Endodermal cell (in vitro differentiated cells): ENCODE measurements at regions not wholly inside any gene's neighbourhood (a gene's known extent, or its start where the extent isn't known, plus 50 kb on each side); places are given as distances from the start of the nearest gene placed in this dataset.

Experiments used
- DNase-seq: peaks from one replicate; pipeline ENCODE4 v3.0.0-alpha.2; 2017
- H3K27ac ChIP-seq: 2 replicates; pipeline ENCODE4 v1.5.1; 2013; ENCODE audit warnings: mild to moderate bottlenecking, low read depth, low read length, moderate library complexity
- H3K27me3 ChIP-seq: 2 replicates; pipeline ENCODE4 v1.6.1; 2013; ENCODE audit warnings: mild to moderate bottlenecking, low read length, moderate library complexity; ENCODE audit not compliant: insufficient read depth, control insufficient read depth, poor library complexity, severe bottlenecking
- H3K36me3 ChIP-seq: 2 replicates; pipeline ENCODE4 v1.7.0; 2013; ENCODE audit warnings: mild to moderate bottlenecking, low read length, moderate library complexity; ENCODE audit not compliant: control insufficient read depth, insufficient read depth
- H3K4me1 ChIP-seq: one replicate; pipeline ENCODE4 v1.7.0; 2013; ENCODE audit warnings: low read length; ENCODE audit not compliant: control insufficient read depth, insufficient read depth
- H3K4me3 ChIP-seq: 2 replicates; pipeline ENCODE4 v1.5.1; 2013; ENCODE audit warnings: mild to moderate bottlenecking, low read length, moderate library complexity
- H3K9ac ChIP-seq: 2 replicates; pipeline ENCODE4 v1.6.1; 2013; ENCODE audit warnings: mild to moderate bottlenecking, low read length, moderate library complexity; ENCODE audit not compliant: poor library complexity, severe bottlenecking; ENCODE audit errors: extremely low read depth
- H3K9me3 ChIP-seq: 2 replicates; pipeline ENCODE4 v1.6.1; 2013; ENCODE audit warnings: mild to moderate bottlenecking, low read length, moderate library complexity; ENCODE audit not compliant: control insufficient read depth
- H3K27ac Mint-ChIP-seq: 2 replicates; pipeline ENCODE4 v1.8.0; 2020; ENCODE audit warnings: mixed read lengths
- H3K27me3 Mint-ChIP-seq: 2 replicates; pipeline ENCODE4 v1.8.0; 2021; ENCODE audit warnings: mild to moderate bottlenecking, mixed read lengths; ENCODE audit not compliant: insufficient read depth
- H3K36me3 Mint-ChIP-seq: 2 replicates; pipeline ENCODE4 v1.8.0; 2020; ENCODE audit warnings: low read depth, mixed read lengths
- H3K4me1 Mint-ChIP-seq: 2 replicates; pipeline ENCODE4 v1.8.0; 2020; ENCODE audit warnings: mixed read lengths
- H3K4me3 Mint-ChIP-seq: 2 replicates; pipeline ENCODE4 v1.8.0; 2020; ENCODE audit warnings: mild to moderate bottlenecking, moderate library complexity, mixed read lengths
- H3K9me3 Mint-ChIP-seq: 2 replicates; pipeline ENCODE4 v1.8.0; 2020; ENCODE audit warnings: mild to moderate bottlenecking, mixed read lengths
- WGBS, 2 experiments: methylation state at CpG; one replicate each; pipeline versions ENCODE4 v1.1.5 to v1.1.7; 2013; ENCODE audit warnings: missing lambda C conversion rate in 2 of 2, mixed read lengths in 1 of 2; ENCODE audit not compliant: insufficient coverage in 1 of 2, insufficient read length in 1 of 2; 5-methylcytosine and 5-hydroxymethylcytosine counted together
- TF ChIP-seq, protein P1 (sequence below): fragments of 200-600 bp; sonication (generic); conservative IDR thresholded peaks from 2 replicates; pipeline ENCODE4 v1.5.0; 2021; ENCODE audit warnings: antibody characterized with exemption, mild to moderate bottlenecking

GRCh38 chr15:97194750-97195149 lies 765.8 kb upstream of the ARRDC4 start:
- Histone ChIP-seq H3K27ac (no peak overlapping the region), H3K4me1 (no peaks in the 10 kb centered on the region), H3K27me3 (no peaks in the 10 kb centered on the region), H3K9ac (no peak overlapping the region), H3K36me3 (no peaks in the 10 kb centered on the region), H3K4me3 (no peak overlapping the region), H3K9me3 (no peaks in the 10 kb centered on the region)
- H3K36me3 Mint-ChIP-seq = no peaks in the 10 kb centered on the region
- no peaks in the 10 kb centered on the region for H3K27me3 Mint-ChIP-seq
- DNase-seq = no peak
- H3K4me1 Mint-ChIP-seq = peaks cover 6% of the 10 kb centered on the region
- H3K4me3 Mint-ChIP-seq = no peak overlapping the region
- no peaks in the 10 kb centered on the region for H3K9me3 Mint-ChIP-seq
- H3K27ac Mint-ChIP-seq = no peak overlapping the region
- no CpG with 5 or more reads among the region's 1 CpG for WGBS, 2 experiments
- TF ChIP-seq, protein P1, sequence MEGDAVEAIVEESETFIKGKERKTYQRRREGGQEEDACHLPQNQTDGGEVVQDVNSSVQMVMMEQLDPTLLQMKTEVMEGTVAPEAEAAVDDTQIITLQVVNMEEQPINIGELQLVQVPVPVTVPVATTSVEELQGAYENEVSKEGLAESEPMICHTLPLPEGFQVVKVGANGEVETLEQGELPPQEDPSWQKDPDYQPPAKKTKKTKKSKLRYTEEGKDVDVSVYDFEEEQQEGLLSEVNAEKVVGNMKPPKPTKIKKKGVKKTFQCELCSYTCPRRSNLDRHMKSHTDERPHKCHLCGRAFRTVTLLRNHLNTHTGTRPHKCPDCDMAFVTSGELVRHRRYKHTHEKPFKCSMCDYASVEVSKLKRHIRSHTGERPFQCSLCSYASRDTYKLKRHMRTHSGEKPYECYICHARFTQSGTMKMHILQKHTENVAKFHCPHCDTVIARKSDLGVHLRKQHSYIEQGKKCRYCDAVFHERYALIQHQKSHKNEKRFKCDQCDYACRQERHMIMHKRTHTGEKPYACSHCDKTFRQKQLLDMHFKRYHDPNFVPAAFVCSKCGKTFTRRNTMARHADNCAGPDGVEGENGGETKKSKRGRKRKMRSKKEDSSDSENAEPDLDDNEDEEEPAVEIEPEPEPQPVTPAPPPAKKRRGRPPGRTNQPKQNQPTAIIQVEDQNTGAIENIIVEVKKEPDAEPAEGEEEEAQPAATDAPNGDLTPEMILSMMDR = no peak

DNA sequence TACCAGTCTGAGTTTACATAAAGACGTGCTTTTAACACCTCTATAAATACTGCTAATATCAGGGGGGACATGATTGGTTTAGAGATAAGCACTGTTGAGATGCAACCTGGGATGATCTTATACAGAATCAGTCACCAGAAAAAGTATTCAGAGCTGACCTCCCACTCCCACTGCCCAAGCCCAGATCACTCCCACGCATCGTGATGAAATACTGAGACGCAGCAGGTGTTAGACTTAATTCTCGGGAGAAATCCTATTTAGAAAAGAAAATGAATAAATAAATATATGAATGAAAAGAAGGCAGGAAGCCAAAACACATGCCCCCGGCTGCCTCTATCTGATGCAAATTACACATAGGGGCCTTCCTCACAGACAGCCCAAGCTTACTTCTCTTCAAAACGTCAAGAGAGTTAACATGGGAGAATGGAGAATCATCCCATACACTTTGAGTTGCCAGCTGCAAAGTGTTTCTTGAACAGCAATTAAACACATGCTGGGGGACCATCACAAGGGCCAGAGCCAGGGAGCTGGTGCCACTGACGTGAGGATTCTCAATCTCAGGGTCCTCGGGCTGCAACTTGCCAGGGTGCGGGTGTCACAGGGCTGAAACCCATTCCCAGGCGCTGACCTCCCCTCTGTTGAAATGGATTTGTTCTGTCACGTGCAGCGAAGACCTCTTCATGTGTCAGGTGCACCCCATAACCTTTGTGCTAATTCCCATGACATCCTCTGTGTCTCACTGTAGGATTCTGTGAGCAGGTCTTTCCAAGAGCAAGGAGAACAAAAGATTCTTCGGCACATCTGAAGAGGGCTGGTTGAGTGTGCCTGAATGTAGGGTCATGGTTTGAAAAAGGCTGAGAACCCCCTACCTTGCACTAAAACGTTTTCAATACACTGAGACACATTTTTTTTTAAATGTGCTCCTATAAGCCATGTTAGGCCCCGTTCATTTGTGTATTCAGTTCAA lies 764.2 kb upstream of the ARRDC4 start:
- H3K9me3 ChIP-seq = no peaks in the 10 kb centered on the region
- Mint-ChIP-seq H3K27ac (no peak overlapping the region), H3K4me3 (no peak overlapping the region), H3K9me3 (no peaks in the 10 kb centered on the region), H3K27me3 (no peaks in the 10 kb centered on the region), H3K36me3 (no peaks in the 10 kb centered on the region), H3K4me1 (peaks cover 6% of the 10 kb centered on the region)
- peak overlapping the region; percentile 77 for H3K27ac ChIP-seq
- H3K4me1 ChIP-seq = no peaks in the 10 kb centered on the region
- no peak overlapping the region for H3K4me3 ChIP-seq
- H3K9ac ChIP-seq = no peak overlapping the region
- TF ChIP-seq, protein P1 = no peak
- WGBS, 2 experiments = 72 to 94% methylated on average over 7 to 15 of the region's 16 CpGs
- H3K27me3 ChIP-seq = no peaks in the 10 kb centered on the region
- H3K36me3 ChIP-seq = no peaks in the 10 kb centered on the region
- DNase-seq = peak; percentile 49

GRCh38 chr15:97199393-97200051 lies 761.0 kb upstream of the ARRDC4 start:
- H3K4me3 Mint-ChIP-seq = no peak overlapping the region
- Histone ChIP-seq H3K4me1 (no peaks in the 10 kb centered on the region), H3K4me3 (no peak overlapping the region), H3K27ac (no peak overlapping the region), H3K36me3 (no peaks in the 10 kb centered on the region), H3K27me3 (no peaks in the 10 kb centered on the region), H3K9me3 (no peaks in the 10 kb centered on the region), H3K9ac (no peak overlapping the region)
- WGBS, 2 experiments = 92% methylated on average over 3 of the region's 3 CpGs; no CpG with 5 or more reads in 1 of the 2 experiments
- H3K27ac Mint-ChIP-seq = no peak overlapping the region
- H3K9me3 Mint-ChIP-seq = no peaks in the 10 kb centered on the region
- H3K4me1 Mint-ChIP-seq = peaks cover 6% of the 10 kb centered on the region
- DNase-seq = no peak
- no peaks in the 10 kb centered on the region for H3K27me3 Mint-ChIP-seq
- H3K36me3 Mint-ChIP-seq = no peaks in the 10 kb centered on the region
- TF ChIP-seq, protein P1 = no peak
